ENCODE measurements at regions not wholly inside any gene's neighbourhood (a gene's known extent, or its start where the extent isn't known, plus 50 kb on each side); places are given as distances from the start of the nearest gene placed in this dataset.
"Not testable (repeated sequence)": the region's sequence is repeated elsewhere in the genome, so short reads cannot be mapped to it uniquely, and the experiment has no call there.

GRCh38 chr1:222906271-222906739 is 91.5 kb downstream of the DISP1 start:
- peak; percentile 14 for TF ChIP-seq CTCF (conservative IDR thresholded peaks at IDR 0.05; ENCODE audit: low read depth, low read length)
- DNase-seq (ENCODE audit: low read depth); H3K4me3 ChIP-seq (ENCODE audit: low read depth, low read length): not testable (repeated sequence)

- H3K4me3 ChIP-seq (ENCODE audit: low read depth, low read length) = no peak overlapping the region
- no peak for TF ChIP-seq CTCF (conservative IDR thresholded peaks at IDR 0.05; ENCODE audit: low read depth, low read length)
- DNase-seq (ENCODE audit: low read depth) = peak; percentile 84
These were observed 94.7 kb downstream of the DISP1 start for GRCh38 chr1:222909586-222909985.

- DNase-seq (ENCODE audit: low read depth) = peak; percentile 66
- H3K4me3 ChIP-seq (ENCODE audit: low read depth, low read length) = no peak overlapping the region
- TF ChIP-seq CTCF (conservative IDR thresholded peaks at IDR 0.05; ENCODE audit: low read depth, low read length) = no peak
These were observed 95.9 kb downstream of the DISP1 start for GRCh38 chr1:222910699-222911098.

GRCh38 chr1:222911866-222912265 is 97.0 kb downstream of the DISP1 start:
- no peak overlapping the region for H3K4me3 ChIP-seq (ENCODE audit: low read depth, low read length)
- TF ChIP-seq CTCF (conservative IDR thresholded peaks at IDR 0.05; ENCODE audit: low read depth, low read length) = no peak
- peak; percentile 73 for DNase-seq (ENCODE audit: low read depth)

GRCh38 chr1:222912730-222913129 is 97.9 kb downstream of the DISP1 start:
- no peak overlapping the region for H3K4me3 ChIP-seq (ENCODE audit: low read depth, low read length)
- DNase-seq (ENCODE audit: low read depth) = peak; percentile 94
- no peak for TF ChIP-seq CTCF (conservative IDR thresholded peaks at IDR 0.05; ENCODE audit: low read depth, low read length)

GRCh38 chr1:222914861-222915632 is 100.2 kb downstream of the DISP1 start:
- peak; percentile 86 for DNase-seq (ENCODE audit: low read depth)
- H3K4me3 ChIP-seq (ENCODE audit: low read depth, low read length) = no peak overlapping the region
- peak; percentile 15 for TF ChIP-seq CTCF (conservative IDR thresholded peaks at IDR 0.05; ENCODE audit: low read depth, low read length)

GRCh38 chr1:222916100-222916499 is 101.3 kb downstream of the DISP1 start:
- H3K4me3 ChIP-seq (ENCODE audit: low read depth, low read length) = no peak overlapping the region
- no peak for DNase-seq (ENCODE audit: low read depth)
- TF ChIP-seq CTCF (conservative IDR thresholded peaks at IDR 0.05; ENCODE audit: low read depth, low read length) = no peak
